ENCODE measurements at regions not wholly inside any gene's neighbourhood (a gene's known extent, or its start where the extent isn't known, plus 50 kb on each side); places are given as distances from the start of the nearest gene placed in this dataset.

- TF ChIP-seq, protein P1, sequence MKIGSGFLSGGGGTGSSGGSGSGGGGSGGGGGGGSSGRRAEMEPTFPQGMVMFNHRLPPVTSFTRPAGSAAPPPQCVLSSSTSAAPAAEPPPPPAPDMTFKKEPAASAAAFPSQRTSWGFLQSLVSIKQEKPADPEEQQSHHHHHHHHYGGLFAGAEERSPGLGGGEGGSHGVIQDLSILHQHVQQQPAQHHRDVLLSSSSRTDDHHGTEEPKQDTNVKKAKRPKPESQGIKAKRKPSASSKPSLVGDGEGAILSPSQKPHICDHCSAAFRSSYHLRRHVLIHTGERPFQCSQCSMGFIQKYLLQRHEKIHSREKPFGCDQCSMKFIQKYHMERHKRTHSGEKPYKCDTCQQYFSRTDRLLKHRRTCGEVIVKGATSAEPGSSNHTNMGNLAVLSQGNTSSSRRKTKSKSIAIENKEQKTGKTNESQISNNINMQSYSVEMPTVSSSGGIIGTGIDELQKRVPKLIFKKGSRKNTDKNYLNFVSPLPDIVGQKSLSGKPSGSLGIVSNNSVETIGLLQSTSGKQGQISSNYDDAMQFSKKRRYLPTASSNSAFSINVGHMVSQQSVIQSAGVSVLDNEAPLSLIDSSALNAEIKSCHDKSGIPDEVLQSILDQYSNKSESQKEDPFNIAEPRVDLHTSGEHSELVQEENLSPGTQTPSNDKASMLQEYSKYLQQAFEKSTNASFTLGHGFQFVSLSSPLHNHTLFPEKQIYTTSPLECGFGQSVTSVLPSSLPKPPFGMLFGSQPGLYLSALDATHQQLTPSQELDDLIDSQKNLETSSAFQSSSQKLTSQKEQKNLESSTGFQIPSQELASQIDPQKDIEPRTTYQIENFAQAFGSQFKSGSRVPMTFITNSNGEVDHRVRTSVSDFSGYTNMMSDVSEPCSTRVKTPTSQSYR (CRISPR knock-in tag; IDR thresholded peaks at IDR 0.05), result no peak
- TF ChIP-seq MLX (CRISPR knock-in tag; IDR thresholded peaks at IDR 0.05) (no peak), E2F5 (CRISPR knock-in tag; IDR thresholded peaks at IDR 0.05) (no peak), ELF4 (CRISPR knock-in tag; IDR thresholded peaks at IDR 0.05; ENCODE audit: low read depth) (no peak), SOX15 (CRISPR knock-in tag; IDR thresholded peaks at IDR 0.05) (no peak)
Measured at GRCh38 chr6:132096996-132097395, 145.8 kb upstream of the CCN2 start (continued).

GRCh38 chr6:132096245-132096644, 145.1 kb upstream of the CCN2 start:
- Mint-ChIP-seq H3K36me3 (peaks cover 10% of the 10 kb centered on the region), H3K9me3 (peaks cover 13% of the 10 kb centered on the region), H3K4me3 (no peak overlapping the region), H3K27me3 (ENCODE audit: low read depth) (no peaks in the 10 kb centered on the region), H3K4me1 (no peaks in the 10 kb centered on the region), H3K27ac (no peak overlapping the region)
- ChIA-PET CTCF (no interaction called here), POLR2A (no interaction called here)
- no peak for ATAC-seq
- DNase-seq (ENCODE audit: low spot score), result no peak
- no peak for TF ChIP-seq GTF2I (CRISPR knock-in tag; conservative IDR thresholded peaks at IDR 0.05)
- peak; percentile 58 for TF ChIP-seq USF2 (CRISPR knock-in tag; IDR thresholded peaks at IDR 0.05)
- TF ChIP-seq, protein P2, sequence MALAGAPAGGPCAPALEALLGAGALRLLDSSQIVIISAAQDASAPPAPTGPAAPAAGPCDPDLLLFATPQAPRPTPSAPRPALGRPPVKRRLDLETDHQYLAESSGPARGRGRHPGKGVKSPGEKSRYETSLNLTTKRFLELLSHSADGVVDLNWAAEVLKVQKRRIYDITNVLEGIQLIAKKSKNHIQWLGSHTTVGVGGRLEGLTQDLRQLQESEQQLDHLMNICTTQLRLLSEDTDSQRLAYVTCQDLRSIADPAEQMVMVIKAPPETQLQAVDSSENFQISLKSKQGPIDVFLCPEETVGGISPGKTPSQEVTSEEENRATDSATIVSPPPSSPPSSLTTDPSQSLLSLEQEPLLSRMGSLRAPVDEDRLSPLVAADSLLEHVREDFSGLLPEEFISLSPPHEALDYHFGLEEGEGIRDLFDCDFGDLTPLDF (CRISPR knock-in tag; IDR thresholded peaks at IDR 0.05), result no peak

GRCh38 chr6:132089173-132089572, 138.0 kb upstream of the CCN2 start:
- no peak overlapping the region for H3K4me3 Mint-ChIP-seq
- CTCF ChIA-PET, result no interaction called here
- TF ChIP-seq ZNF263 (CRISPR knock-in tag; IDR thresholded peaks at IDR 0.05; ENCODE audit: low read depth) (no peak), FOXP1 (CRISPR knock-in tag; IDR thresholded peaks at IDR 0.05; ENCODE audit: borderline replicate concordance) (no peak), PRDM15 (CRISPR knock-in tag; IDR thresholded peaks at IDR 0.05) (no peak), NR3C1 (CRISPR knock-in tag; conservative IDR thresholded peaks at IDR 0.05; ENCODE audit: low read depth) (no peak), CTCF (IDR thresholded peaks at IDR 0.05) (no peak), CBFB (CRISPR knock-in tag; IDR thresholded peaks at IDR 0.05; ENCODE audit: low read depth) (no peak)
- TF ChIP-seq, protein P1 (CRISPR knock-in tag; IDR thresholded peaks at IDR 0.05), result no peak
- TF ChIP-seq, protein P3, sequence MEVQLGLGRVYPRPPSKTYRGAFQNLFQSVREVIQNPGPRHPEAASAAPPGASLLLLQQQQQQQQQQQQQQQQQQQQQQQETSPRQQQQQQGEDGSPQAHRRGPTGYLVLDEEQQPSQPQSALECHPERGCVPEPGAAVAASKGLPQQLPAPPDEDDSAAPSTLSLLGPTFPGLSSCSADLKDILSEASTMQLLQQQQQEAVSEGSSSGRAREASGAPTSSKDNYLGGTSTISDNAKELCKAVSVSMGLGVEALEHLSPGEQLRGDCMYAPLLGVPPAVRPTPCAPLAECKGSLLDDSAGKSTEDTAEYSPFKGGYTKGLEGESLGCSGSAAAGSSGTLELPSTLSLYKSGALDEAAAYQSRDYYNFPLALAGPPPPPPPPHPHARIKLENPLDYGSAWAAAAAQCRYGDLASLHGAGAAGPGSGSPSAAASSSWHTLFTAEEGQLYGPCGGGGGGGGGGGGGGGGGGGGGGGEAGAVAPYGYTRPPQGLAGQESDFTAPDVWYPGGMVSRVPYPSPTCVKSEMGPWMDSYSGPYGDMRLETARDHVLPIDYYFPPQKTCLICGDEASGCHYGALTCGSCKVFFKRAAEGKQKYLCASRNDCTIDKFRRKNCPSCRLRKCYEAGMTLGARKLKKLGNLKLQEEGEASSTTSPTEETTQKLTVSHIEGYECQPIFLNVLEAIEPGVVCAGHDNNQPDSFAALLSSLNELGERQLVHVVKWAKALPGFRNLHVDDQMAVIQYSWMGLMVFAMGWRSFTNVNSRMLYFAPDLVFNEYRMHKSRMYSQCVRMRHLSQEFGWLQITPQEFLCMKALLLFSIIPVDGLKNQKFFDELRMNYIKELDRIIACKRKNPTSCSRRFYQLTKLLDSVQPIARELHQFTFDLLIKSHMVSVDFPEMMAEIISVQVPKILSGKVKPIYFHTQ (CRISPR knock-in tag; IDR thresholded peaks at IDR 0.05), result no peak

More at GRCh38 chr6:132089173-132089572, 138.0 kb upstream of the CCN2 start:
- Mint-ChIP-seq H3K27me3 (ENCODE audit: low read depth) (no peaks in the 10 kb centered on the region), H3K27ac (peak overlapping the region; percentile 50), H3K36me3 (peaks cover 5% of the 10 kb centered on the region; the same call in 1 of the 2 replicates), H3K4me1 (peaks cover 36% of the 10 kb centered on the region), H3K9me3 (peaks cover 22% of the 10 kb centered on the region)
- ATAC-seq, result peak; percentile 83
- POLR2A ChIA-PET, result no interaction called here
- DNase-seq (ENCODE audit: low spot score), result no peak
